Ishikawa (cell line): ENCODE measurements at regions not wholly inside any gene's neighbourhood (a gene's known extent, or its start where the extent isn't known, plus 50 kb on each side); places are given as distances from the start of the nearest gene placed in this dataset.

Experiments
- EP300 ChIP-seq: IDR thresholded peaks from 2 replicates; pipeline ENCODE4 v1.6.1; 2012; ENCODE audit warnings: borderline replicate concordance
- RAD21 ChIP-seq: IDR thresholded peaks from 2 replicates; pipeline ENCODE4 v1.6.1; 2012; ENCODE audit warnings: low read depth
- USF1 ChIP-seq: IDR thresholded peaks from 2 replicates; pipeline ENCODE4 v1.6.1; 2012

GRCh38 chr18:53735526-53735925 is 488.9 kb downstream of the MBD2 start:
- TF ChIP-seq RAD21 (no peak), USF1 (no peak), EP300 (no peak)
